Liver (tissue), 7 donors: ENCODE measurements at regions not wholly inside any gene's neighbourhood (a gene's known extent, or its start where the extent isn't known, plus 50 kb on each side); places are given as distances from the start of the nearest gene placed in this dataset.

Experiments
- DNase-seq: peaks from one replicate; pipeline ENCODE4 v3.0.0-alpha.2; 2017; ENCODE audit warnings: low spot score
- H3K27ac ChIP-seq, 2 donors: one replicate each; pipeline ENCODE4 v1.7.0; 2013; ENCODE audit warnings: inconsistent platforms in 2 of 2, low read length in 2 of 2, control low read depth in 1 of 2, low read depth in 1 of 2, mild to moderate bottlenecking in 1 of 2
- H3K27me3 ChIP-seq, 4 donors: one replicate each; pipeline versions ENCODE4 v1.6.1 to v1.7.0; 2013; ENCODE audit warnings: low read length in 3 of 4, inconsistent platforms in 1 of 4, mild to moderate bottlenecking in 1 of 4, moderate library complexity in 1 of 4; ENCODE audit not compliant: control insufficient read depth in 4 of 4, insufficient read depth in 4 of 4
- H3K36me3 ChIP-seq, 4 donors: one replicate each; pipeline versions ENCODE4 v1.6.1 to v1.7.0; 2013; ENCODE audit warnings: low read length in 3 of 4, mild to moderate bottlenecking in 3 of 4, low read depth in 1 of 4, moderate library complexity in 1 of 4; ENCODE audit not compliant: control insufficient read depth in 4 of 4, insufficient read depth in 3 of 4
- H3K4me1 ChIP-seq, 4 donors: one replicate each; pipeline versions ENCODE4 v1.6.1 to v1.7.0; 2013; ENCODE audit warnings: low read length in 3 of 4, mild to moderate bottlenecking in 3 of 4, moderate library complexity in 1 of 4; ENCODE audit not compliant: control insufficient read depth in 4 of 4, insufficient read depth in 4 of 4
- H3K4me3 ChIP-seq, 3 donors: one replicate each; pipeline versions ENCODE4 v1.6.1 to v1.7.0; 2013; ENCODE audit warnings: low read length in 3 of 3, control low read depth in 1 of 3, low read depth in 1 of 3, mild to moderate bottlenecking in 1 of 3
- H3K9ac ChIP-seq, 2 donors: one replicate each; pipeline ENCODE4 v1.7.0; 2013; ENCODE audit warnings: low read length in 2 of 2, mild to moderate bottlenecking in 2 of 2, moderate library complexity in 2 of 2, control low read depth in 1 of 2, low read depth in 1 of 2
- H3K9me3 ChIP-seq, 4 donors: one replicate each; pipeline versions ENCODE4 v1.6.1 to v1.7.0; 2013; ENCODE audit warnings: low read length in 3 of 4; ENCODE audit not compliant: control insufficient read depth in 4 of 4
- ATF3 ChIP-seq: IDR thresholded peaks from 2 replicates; pipeline ENCODE4 v1.6.1; 2016; ENCODE audit warnings: antibody characterized with exemption
- FOXA1 ChIP-seq: IDR thresholded peaks from 2 replicates; pipeline ENCODE4 v1.6.1; 2016; ENCODE audit warnings: antibody characterized with exemption
- FOXA2 ChIP-seq: IDR thresholded peaks from 2 replicates; pipeline ENCODE4 v1.6.1; 2016; ENCODE audit warnings: antibody characterized with exemption
- GABPA ChIP-seq, 2 donors: IDR thresholded peaks in 1 of 2; conservative IDR thresholded peaks in 1 of 2; 2 replicates each; pipeline ENCODE4 v1.6.1; 2016; ENCODE audit warnings: antibody characterized with exemption in 2 of 2, mild to moderate bottlenecking in 1 of 2, moderate library complexity in 1 of 2
- HNF4A ChIP-seq, 2 donors: conservative IDR thresholded peaks; 2 replicates each; pipeline ENCODE4 v1.6.1; 2016; ENCODE audit warnings: antibody characterized with exemption in 2 of 2, mild to moderate bottlenecking in 2 of 2
- HNF4G ChIP-seq: IDR thresholded peaks from 2 replicates; pipeline ENCODE4 v1.6.1; 2016; ENCODE audit warnings: antibody characterized with exemption
- JUND ChIP-seq, 2 donors: IDR thresholded peaks; 2 replicates each; pipeline ENCODE4 v1.6.1; 2016; ENCODE audit warnings: antibody characterized with exemption in 2 of 2
- RAD21 ChIP-seq, 2 donors: IDR thresholded peaks; 2 replicates each; pipeline ENCODE4 v1.6.1; 2016; ENCODE audit warnings: antibody characterized with exemption in 2 of 2, mild to moderate bottlenecking in 2 of 2
- REST ChIP-seq: IDR thresholded peaks from 2 replicates; pipeline ENCODE4 v1.6.1; 2016; ENCODE audit warnings: antibody characterized with exemption, mild to moderate bottlenecking
- RXRA ChIP-seq, 2 donors: IDR thresholded peaks; 2 replicates each; pipeline ENCODE4 v1.6.1; 2017 to 2018; ENCODE audit warnings: antibody characterized with exemption in 2 of 2, mild to moderate bottlenecking in 1 of 2
- SP1 ChIP-seq: IDR thresholded peaks from 2 replicates; pipeline ENCODE4 v1.6.1; 2018; ENCODE audit warnings: antibody characterized with exemption, mild to moderate bottlenecking
- TAF1 ChIP-seq: conservative IDR thresholded peaks from 2 replicates; pipeline ENCODE4 v1.6.1; 2016; ENCODE audit warnings: antibody characterized with exemption, mild to moderate bottlenecking
- YY1 ChIP-seq: IDR thresholded peaks from 2 replicates; pipeline ENCODE4 v1.6.1; 2016; ENCODE audit warnings: antibody characterized with exemption, mild to moderate bottlenecking
- ZBTB33 ChIP-seq: IDR thresholded peaks from 2 replicates; pipeline ENCODE4 v1.6.1; 2016; ENCODE audit warnings: antibody characterized with exemption
- WGBS: extraction: QIAGEN DNeasy Blood & Tissue Kit; methylation state at CpG from one replicate; pipeline ENCODE4 v1.1.7; 2013; 5-methylcytosine and 5-hydroxymethylcytosine counted together
- donor health status: healthy.
- donor health status: healthy.
- donor health status: healthy.
- donor health status: healthy.

GRCh38 chr12:33596814-33597213 is 157.2 kb upstream of the SYT10 start:
- TF ChIP-seq SP1 = no peak
- H3K9ac ChIP-seq = no peak overlapping the region
- no peak overlapping the region for H3K27ac ChIP-seq
- no peak overlapping the region for H3K4me3 ChIP-seq
- H3K9me3 ChIP-seq = peaks cover 0 to 1% (median 0%) of the 10 kb centered on the region in 4 donors
- H3K27me3 ChIP-seq = no peaks in the 10 kb centered on the region
- 48% methylated on average over 5 of the region's 5 CpGs for WGBS
- H3K4me1 ChIP-seq = no peaks in the 10 kb centered on the region
- H3K36me3 ChIP-seq = no peaks in the 10 kb centered on the region
- DNase-seq = no peak

GRCh38 chr12:33602515-33602914 is 162.9 kb upstream of the SYT10 start:
- no peak overlapping the region for H3K27ac ChIP-seq
- no peak for DNase-seq

More at GRCh38 chr12:33602515-33602914, 162.9 kb upstream of the SYT10 start:
- Histone ChIP-seq H3K4me1 (no peaks in the 10 kb centered on the region), H3K4me3 (no peak overlapping the region), H3K9me3 (no peaks in the 10 kb centered on the region), H3K9ac (no peak overlapping the region), H3K36me3 (no peaks in the 10 kb centered on the region), H3K27me3 (peaks cover 0 to 6% (median 0%) of the 10 kb centered on the region in 4 donors)
- 35% methylated on average over 1 of the region's 1 CpG for WGBS
- TF ChIP-seq HNF4G (no peak), RXRA (IDR thresholded peaks at IDR 0.05) (no peak), RAD21 (IDR thresholded peaks at IDR 0.05) (no peak), TAF1 (no peak), SP1 (no peak), ATF3 (no peak), JUND (IDR thresholded peaks at IDR 0.05) (no peak), HNF4A (conservative IDR thresholded peaks at IDR 0.05) (no peak), ZBTB33 (no peak), FOXA2 (no peak), GABPA (IDR thresholded peaks at IDR 0.05 in 1 of 2, conservative IDR thresholded peaks at IDR 0.05 in 1 of 2) (no peak), FOXA1 (no peak), REST (no peak), YY1 (no peak)
